Upper lobe of right lung (tissue), 1 donor: ENCODE measurements at regions not wholly inside any gene's neighbourhood (a gene's known extent, or its start where the extent isn't known, plus 50 kb on each side); places are given as distances from the start of the nearest gene placed in this dataset.

Experiments
- ATAC-seq: fragments of 200-7000 bp; cut with Tn5 transposase; one replicate; pipeline ENCODE4 v1.9.1; 2020; ENCODE audit warnings: mild to moderate bottlenecking, moderate library complexity
- DNase-seq: peaks from one replicate; pipeline ENCODE4 v3.0.0-alpha.2; 2020
- H3K27ac ChIP-seq: fragments of 200-600 bp; one replicate; pipeline ENCODE4 v1.8.0; 2022
- H3K27me3 ChIP-seq: fragments of 200-600 bp; one replicate; pipeline ENCODE4 v1.8.0; 2022; ENCODE audit warnings: mild to moderate bottlenecking
- H3K36me3 ChIP-seq: fragments of 200-600 bp; one replicate; pipeline ENCODE4 v1.8.0; 2022
- H3K4me1 ChIP-seq: fragments of 200-600 bp; one replicate; pipeline ENCODE4 v1.8.0; 2022
- H3K4me3 ChIP-seq: fragments of 200-600 bp; one replicate; pipeline ENCODE4 v1.8.0; 2022; ENCODE audit warnings: mild to moderate bottlenecking
- H3K9me3 ChIP-seq: fragments of 200-600 bp; one replicate; pipeline ENCODE4 v1.8.0; 2022
- CTCF ChIP-seq: fragments of 200-600 bp; IDR thresholded peaks from one replicate; pipeline ENCODE4 v1.8.0; 2022; ENCODE audit warnings: antibody characterized with exemption
- intact Hi-C: fragments of 100-400 bp; cut with DNase I; formaldehyde crosslinking; loops from one replicate; pipeline ENCODE4 v1.11.0; 2022
- donor health status: DM: no; HTN: yes; CAD: no; lungs with severe emphysema.

- TF ChIP-seq CTCF, result no peak
- Histone ChIP-seq H3K4me3 (no peak overlapping the region), H3K27me3 (no peaks in the 10 kb centered on the region), H3K9me3 (no peaks in the 10 kb centered on the region), H3K27ac (no peak overlapping the region), H3K4me1 (no peaks in the 10 kb centered on the region), H3K36me3 (no peaks in the 10 kb centered on the region)
- no peak for ATAC-seq
- no peak for DNase-seq
- intact Hi-C loops, result no loop called here
Observed at GRCh38 chr2:22824618-22825017, 560.4 kb upstream of the KLHL29 start.

GRCh38 chr2:22826703-22827102 lies 558.3 kb upstream of the KLHL29 start:
- Histone ChIP-seq H3K4me3 (no peak overlapping the region), H3K4me1 (no peaks in the 10 kb centered on the region), H3K36me3 (no peaks in the 10 kb centered on the region), H3K27ac (no peak overlapping the region), H3K9me3 (no peaks in the 10 kb centered on the region), H3K27me3 (no peaks in the 10 kb centered on the region)
- intact Hi-C loops, result no loop called here
- no peak for TF ChIP-seq CTCF
- no peak for ATAC-seq
- DNase-seq, result no peak

- ATAC-seq, result no peak
- H3K4me3 ChIP-seq, result no peak overlapping the region
- intact Hi-C loops, result no loop called here
- no peaks in the 10 kb centered on the region for H3K9me3 ChIP-seq
- no peak for DNase-seq
- no peak for TF ChIP-seq CTCF
- H3K27ac ChIP-seq, result no peak overlapping the region
- H3K4me1 ChIP-seq, result no peaks in the 10 kb centered on the region
- H3K27me3 ChIP-seq, result no peaks in the 10 kb centered on the region
- H3K36me3 ChIP-seq, result no peaks in the 10 kb centered on the region
Observed at GRCh38 chr2:22829791-22830190, 555.2 kb upstream of the KLHL29 start.

GRCh38 chr2:22832196-22832595 lies 552.8 kb upstream of the KLHL29 start:
- H3K4me3 ChIP-seq, result no peak overlapping the region

GRCh38 chr2:22838461-22838860 lies 546.5 kb upstream of the KLHL29 start:
- DNase-seq (no peak), ATAC-seq (no peak)
- Histone ChIP-seq H3K36me3 (no peaks in the 10 kb centered on the region), H3K4me1 (no peaks in the 10 kb centered on the region), H3K27ac (no peak overlapping the region), H3K9me3 (no peaks in the 10 kb centered on the region), H3K4me3 (no peak overlapping the region), H3K27me3 (no peaks in the 10 kb centered on the region)
- intact Hi-C loops, result no loop called here
- no peak for TF ChIP-seq CTCF

More at GRCh38 chr2:22832196-22832595, 552.8 kb upstream of the KLHL29 start:
- Histone ChIP-seq H3K4me1 (no peaks in the 10 kb centered on the region), H3K27ac (no peak overlapping the region), H3K36me3 (no peaks in the 10 kb centered on the region), H3K27me3 (no peaks in the 10 kb centered on the region), H3K9me3 (no peaks in the 10 kb centered on the region)
- no peak for DNase-seq
- no peak for ATAC-seq
- intact Hi-C loops, result no loop called here
- TF ChIP-seq CTCF, result no peak

GRCh38 chr2:22842205-22842869 lies 542.6 kb upstream of the KLHL29 start:
- Histone ChIP-seq H3K27me3 (no peaks in the 10 kb centered on the region), H3K27ac (no peak overlapping the region), H3K4me3 (no peak overlapping the region), H3K4me1 (no peaks in the 10 kb centered on the region), H3K9me3 (no peaks in the 10 kb centered on the region), H3K36me3 (no peaks in the 10 kb centered on the region)
- ATAC-seq, result no peak
- no peak for TF ChIP-seq CTCF
- DNase-seq, result no peak
- intact Hi-C loops, result no loop called here
